ENCODE measurements at regions not wholly inside any gene's neighbourhood (a gene's known extent, or its start where the extent isn't known, plus 50 kb on each side); places are given as distances from the start of the nearest gene placed in this dataset.

GRCh38 chr18:42588786-42589185 is 526.7 kb downstream of the RIT2 start:
- H3K4me1 ChIP-seq = no peaks in the 10 kb centered on the region
- TF ChIP-seq CTCF (IDR thresholded peaks at IDR 0.05) = no peak
- no peak for TF ChIP-seq POLR2A (IDR thresholded peaks at IDR 0.05)
- DNase-seq (no peak), ATAC-seq (no peak)
- WGBS (ENCODE audit: insufficient coverage, low coverage, low lambda C conversion rate, missing lambda C conversion rate) = 70% methylated on average over 3 of the region's 3 CpGs
- intact Hi-C loops (cut with DNase I) = no loop called here
- H3K27me3 ChIP-seq = no peaks in the 10 kb centered on the region
- no peaks in the 10 kb centered on the region for H3K36me3 ChIP-seq
- no peak overlapping the region for H3K4me3 ChIP-seq
- H3K9me3 ChIP-seq = no peaks in the 10 kb centered on the region
- no peak overlapping the region for H3K27ac ChIP-seq

GRCh38 chr18:42604820-42605219 is 510.7 kb downstream of the RIT2 start:
- Histone ChIP-seq H3K9me3 (no peaks in the 10 kb centered on the region), H3K27me3 (no peaks in the 10 kb centered on the region), H3K36me3 (no peaks in the 10 kb centered on the region), H3K4me1 (no peaks in the 10 kb centered on the region), H3K4me3 (no peak overlapping the region), H3K27ac (no peak overlapping the region)
- intact Hi-C loops (cut with DNase I) = loop anchor here in 1 of 2 donors (10.0 kb wide), 1 partner anchor 660 kb away; no protein-coding TSS in a partner anchor
- no peak for DNase-seq
- TF ChIP-seq POLR2A (IDR thresholded peaks at IDR 0.05) = no peak
- TF ChIP-seq CTCF (IDR thresholded peaks at IDR 0.05) = no peak
- no peak for ATAC-seq

- intact Hi-C loops (cut with DNase I) = loop anchor here in 1 of 2 donors (10.0 kb wide), 1 partner anchor 658 kb away; no protein-coding TSS in a partner anchor
- 91% methylated on average over 4 of the region's 4 CpGs for WGBS (ENCODE audit: insufficient coverage, low coverage, low lambda C conversion rate, missing lambda C conversion rate)
Measured at GRCh38 chr18:42606886-42607495, 508.5 kb downstream of the RIT2 start.

GRCh38 chr18:42611134-42611533 is 504.4 kb downstream of the RIT2 start:
- Histone ChIP-seq H3K9me3 (no peaks in the 10 kb centered on the region), H3K4me1 (no peaks in the 10 kb centered on the region), H3K36me3 (no peaks in the 10 kb centered on the region), H3K4me3 (no peak overlapping the region), H3K27ac (no peak overlapping the region), H3K27me3 (no peaks in the 10 kb centered on the region)
- WGBS (ENCODE audit: insufficient coverage, low coverage, low lambda C conversion rate, missing lambda C conversion rate) = 75% methylated on average over 1 of the region's 1 CpG
- TF ChIP-seq POLR2A (IDR thresholded peaks at IDR 0.05) = no peak
- DNase-seq = no peak
- intact Hi-C loops (cut with DNase I) = no loop called here
- no peak for ATAC-seq

More at GRCh38 chr18:42606886-42607495, 508.5 kb downstream of the RIT2 start:
- DNase-seq = no peak
- H3K36me3 ChIP-seq = no peaks in the 10 kb centered on the region
- no peaks in the 10 kb centered on the region for H3K4me1 ChIP-seq
- no peak overlapping the region for H3K27ac ChIP-seq
- no peaks in the 10 kb centered on the region for H3K27me3 ChIP-seq
- H3K9me3 ChIP-seq = no peaks in the 10 kb centered on the region
- TF ChIP-seq POLR2A (IDR thresholded peaks at IDR 0.05) (no peak), CTCF (IDR thresholded peaks at IDR 0.05) (no peak)
- no peak overlapping the region for H3K4me3 ChIP-seq
- ATAC-seq = no peak

GRCh38 chr18:42614619-42615293 is 500.7 kb downstream of the RIT2 start:
- Histone ChIP-seq H3K27ac (no peak overlapping the region), H3K36me3 (no peaks in the 10 kb centered on the region), H3K4me3 (no peak overlapping the region), H3K27me3 (no peaks in the 10 kb centered on the region), H3K9me3 (no peaks in the 10 kb centered on the region), H3K4me1 (no peaks in the 10 kb centered on the region)
- ATAC-seq (peak in 1 of 4 donors; percentile 22), DNase-seq (no peak)
- no peak for TF ChIP-seq CTCF (IDR thresholded peaks at IDR 0.05)
- TF ChIP-seq POLR2A (IDR thresholded peaks at IDR 0.05) = no peak
- intact Hi-C loops (cut with DNase I) = no loop called here
- 47% methylated on average over 1 of the region's 2 CpGs for WGBS (ENCODE audit: insufficient coverage, low coverage, low lambda C conversion rate, missing lambda C conversion rate)
